Tongue (tissue), 1 donor: ENCODE measurements at regions not wholly inside any gene's neighbourhood (a gene's known extent, or its start where the extent isn't known, plus 50 kb on each side); places are given as distances from the start of the nearest gene placed in this dataset.
A peak's percentile ranks its signal among the peaks of the same experiment; 100 is the strongest.
"Not testable (repeated sequence)": the region's sequence is repeated elsewhere in the genome, so short reads cannot be mapped to it uniquely, and the experiment has no call there.

Experiments
- DNase-seq: peaks from one replicate; pipeline ENCODE4 v3.0.0-alpha.2; 2015

DNA sequence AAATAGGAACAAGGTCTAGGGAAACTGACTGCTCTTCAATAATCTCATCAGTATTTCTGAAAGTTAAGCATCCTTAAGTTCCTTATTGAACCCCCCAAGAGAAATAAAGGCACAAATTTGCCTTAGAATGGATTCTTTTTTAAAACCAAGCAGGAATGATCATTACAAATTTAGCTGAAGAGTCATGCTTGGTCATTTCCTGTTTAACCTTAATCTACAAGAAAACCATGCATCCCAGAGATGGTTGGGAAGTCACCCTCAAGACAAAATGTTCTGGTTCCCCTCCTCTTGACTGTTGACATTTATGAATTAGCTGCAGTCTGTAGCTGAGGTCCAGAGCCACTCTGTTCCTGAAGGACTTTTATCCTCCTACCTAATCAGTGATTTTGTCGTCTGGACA is 291.8 kb upstream of the G2E3 start:
- no peak for DNase-seq

DNA sequence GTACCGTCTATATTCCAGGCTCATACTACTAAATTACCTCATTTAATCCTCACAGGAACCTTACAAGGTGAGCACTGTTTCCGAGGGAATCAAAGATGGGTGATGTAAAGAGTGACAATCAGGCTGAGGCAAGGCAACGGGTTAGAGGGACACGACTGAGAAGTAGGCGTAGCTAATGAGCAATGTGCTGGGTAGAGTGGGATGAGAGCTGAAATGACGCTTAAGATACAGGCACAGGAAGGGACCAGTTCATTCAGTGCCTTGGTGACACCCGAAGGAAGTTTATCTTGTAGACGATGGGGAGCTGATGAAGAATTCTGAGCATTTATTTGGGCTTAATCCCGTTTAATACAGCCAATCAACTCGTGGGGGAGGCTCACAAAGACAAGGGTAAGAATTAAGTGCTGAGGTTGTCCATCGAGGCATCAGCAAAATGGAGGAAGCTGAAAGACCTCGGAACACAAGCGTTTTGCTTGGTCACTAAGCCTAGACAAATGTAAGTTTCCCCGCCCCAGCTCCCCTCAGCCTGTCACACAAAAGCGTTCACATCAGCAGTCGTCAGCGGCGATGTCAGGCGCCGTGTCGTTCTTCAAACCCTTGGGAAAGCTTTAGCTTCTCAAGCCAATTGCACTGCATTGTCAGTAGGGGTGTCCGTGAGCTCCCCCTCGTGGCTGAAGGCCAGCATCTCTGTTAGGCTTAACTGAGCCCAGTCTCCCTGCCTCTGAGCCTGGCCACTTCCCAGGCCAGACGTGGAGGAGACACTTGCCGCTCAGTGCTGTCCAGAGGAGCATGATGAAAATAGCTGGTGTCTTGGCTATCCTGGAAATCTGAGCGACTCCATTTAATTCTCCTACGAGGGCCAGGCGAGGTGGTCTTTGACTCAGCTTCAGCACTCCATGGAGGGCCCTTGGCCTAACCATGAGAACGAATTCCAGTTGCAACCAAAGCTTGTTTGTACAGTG is 288.5 kb upstream of the G2E3 start:
- DNase-seq: peak; percentile 90

DNA sequence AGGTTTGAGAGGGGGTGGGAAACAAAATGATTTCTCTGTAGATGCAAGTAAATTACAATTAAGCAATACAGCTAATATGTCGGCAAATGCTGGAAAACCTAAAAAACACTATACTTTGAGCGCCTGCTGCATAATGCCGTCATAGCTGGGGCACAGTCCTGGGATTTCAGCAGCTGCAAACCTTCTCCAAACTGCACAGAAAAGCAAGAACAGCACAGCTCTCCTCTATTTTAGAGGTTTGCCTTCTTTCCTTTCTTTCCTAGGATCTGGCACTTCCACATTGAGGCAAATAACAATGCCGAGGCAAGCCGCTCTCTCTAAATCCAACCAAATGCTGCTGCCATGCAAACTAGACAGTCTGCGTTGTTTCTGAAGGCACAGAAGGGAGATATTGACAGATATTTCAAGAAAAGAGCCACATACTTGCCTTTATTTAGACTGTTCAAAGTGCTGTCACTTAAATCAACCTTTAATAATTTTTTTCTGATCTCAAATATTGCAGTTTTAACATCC is 287.1 kb upstream of the G2E3 start:
- DNase-seq: peak; percentile 15

DNA sequence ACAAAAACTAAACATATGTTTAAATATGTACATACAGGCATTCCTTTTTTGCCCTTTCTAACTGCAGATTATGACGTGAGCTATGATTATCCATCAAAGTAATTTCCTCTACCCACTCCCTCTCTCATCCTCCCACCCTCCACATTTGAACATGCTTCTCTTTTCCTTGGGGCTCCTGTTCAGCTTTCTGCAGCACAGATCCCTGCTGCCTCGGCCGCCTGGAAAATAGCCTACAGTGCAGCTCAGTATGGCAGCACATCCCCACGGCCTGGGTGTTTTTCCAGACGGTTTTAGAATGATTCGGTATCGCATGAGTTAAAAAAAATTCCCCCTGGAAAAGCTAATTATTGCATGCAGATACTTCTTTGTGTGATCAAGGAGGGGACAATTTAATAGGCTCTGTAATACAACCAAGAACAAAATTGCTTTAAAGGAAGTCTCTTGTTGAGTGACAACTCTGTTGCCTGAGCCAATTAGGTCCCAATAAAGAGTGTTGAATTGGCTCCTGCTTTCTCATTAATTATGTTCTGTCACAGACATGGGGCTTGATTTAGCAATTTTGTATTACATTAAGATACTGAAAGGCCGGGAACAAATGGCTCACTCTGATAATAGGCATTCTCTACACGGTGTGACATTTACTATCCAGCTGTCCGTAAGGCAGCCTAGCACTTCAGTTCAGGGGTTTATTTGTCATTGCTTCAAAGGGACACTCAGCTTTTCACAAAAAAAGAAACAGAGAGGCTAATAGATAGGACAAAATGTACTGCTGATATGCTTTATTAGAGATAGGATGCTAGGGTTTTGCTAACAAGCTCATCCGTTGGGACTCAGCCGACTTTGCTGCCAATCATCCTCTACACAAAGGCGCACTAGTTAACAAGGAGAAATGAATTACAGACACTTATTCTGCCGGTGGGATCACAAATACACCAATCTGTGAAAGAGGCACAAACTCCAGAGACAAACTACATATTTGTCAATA is 285.8 kb upstream of the G2E3 start:
- DNase-seq: peak; percentile 6

DNA sequence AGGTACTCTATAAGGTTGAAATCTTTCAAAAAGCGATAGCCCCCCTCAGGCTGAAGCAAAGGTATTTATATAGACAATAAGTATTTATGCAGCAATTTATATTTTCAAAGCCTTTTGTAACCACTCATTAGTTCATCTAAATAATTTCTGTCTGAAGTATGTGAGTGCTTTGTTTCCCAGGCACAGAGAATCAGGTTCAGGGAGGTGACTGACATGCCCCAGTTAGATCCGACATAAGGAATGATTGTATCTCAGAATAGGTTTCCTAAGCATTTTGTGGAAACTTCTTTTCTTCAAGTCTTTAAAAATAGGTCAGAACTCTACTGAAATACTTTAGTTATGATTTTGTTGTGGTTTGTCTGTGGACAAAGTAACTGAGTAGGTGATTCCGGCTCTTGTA is 283.4 kb upstream of the G2E3 start:
- no peak for DNase-seq

DNA sequence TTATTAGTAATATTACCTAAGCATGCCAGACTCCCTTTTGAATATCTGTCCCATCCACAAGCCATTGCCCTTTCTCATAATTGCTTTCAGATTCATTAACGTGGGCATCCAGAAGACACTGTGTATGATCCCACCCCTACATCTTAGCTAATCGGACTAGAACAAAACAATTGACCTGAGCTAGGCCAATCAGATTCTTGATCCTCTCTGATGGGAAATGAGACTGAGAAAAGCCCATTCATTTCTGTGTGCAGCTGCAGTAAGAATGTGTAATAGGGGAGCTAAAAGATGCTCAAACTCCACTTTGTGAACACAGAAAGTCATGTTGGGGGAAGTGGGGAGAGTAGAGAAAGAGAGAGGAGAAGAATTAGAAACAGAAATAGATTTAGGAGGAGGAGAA is 281.7 kb upstream of the G2E3 start:
- DNase-seq: no peak

DNA sequence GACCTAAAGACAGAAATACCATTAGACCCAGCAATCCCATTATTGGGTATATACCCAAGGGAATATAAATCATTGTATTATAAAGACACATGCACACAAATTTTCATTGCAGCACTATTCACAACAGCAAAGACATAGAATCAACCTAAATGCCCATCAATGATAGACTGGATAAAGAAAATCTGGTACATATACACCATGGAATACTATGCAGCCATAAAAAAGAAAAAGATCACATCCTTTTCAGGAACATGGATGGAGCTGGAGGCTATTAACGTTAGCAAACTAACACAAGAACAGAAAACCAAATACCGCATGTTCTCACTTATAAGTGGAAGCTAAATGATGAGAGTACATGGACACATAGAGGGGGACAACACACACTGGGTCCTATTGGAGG is 280.1 kb upstream of the G2E3 start:
- DNase-seq: not testable (repeated sequence)

DNA sequence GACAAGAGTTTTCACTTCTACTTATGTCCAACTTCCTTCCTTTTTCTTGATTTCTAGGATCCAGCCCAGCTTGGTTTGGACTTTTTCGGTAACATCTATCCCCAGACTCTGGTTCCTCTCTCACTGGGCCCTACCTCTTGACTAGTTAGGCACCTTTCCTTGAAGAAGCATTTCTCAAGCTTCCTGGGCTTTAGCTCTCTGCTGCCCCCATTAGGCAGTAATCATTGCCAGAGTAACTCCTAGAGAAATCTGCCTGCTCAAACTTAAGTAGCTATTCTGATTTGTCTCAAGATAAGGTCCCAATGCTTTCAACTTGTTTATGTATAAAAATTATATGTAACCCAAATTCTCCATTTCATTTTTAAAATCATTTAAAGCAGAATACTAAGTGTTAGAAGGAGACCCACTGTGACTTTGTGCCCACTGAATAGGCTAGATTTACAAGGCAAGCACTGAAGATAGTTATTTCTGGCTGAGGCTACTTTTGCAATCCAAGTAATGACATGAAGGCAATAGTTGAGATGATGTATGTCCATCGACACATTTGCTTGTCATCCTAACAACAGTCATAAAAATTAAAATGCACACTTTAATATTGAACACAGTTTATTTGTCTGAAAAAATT is 275.0 kb upstream of the G2E3 start:
- peak; percentile 41 for DNase-seq

DNA sequence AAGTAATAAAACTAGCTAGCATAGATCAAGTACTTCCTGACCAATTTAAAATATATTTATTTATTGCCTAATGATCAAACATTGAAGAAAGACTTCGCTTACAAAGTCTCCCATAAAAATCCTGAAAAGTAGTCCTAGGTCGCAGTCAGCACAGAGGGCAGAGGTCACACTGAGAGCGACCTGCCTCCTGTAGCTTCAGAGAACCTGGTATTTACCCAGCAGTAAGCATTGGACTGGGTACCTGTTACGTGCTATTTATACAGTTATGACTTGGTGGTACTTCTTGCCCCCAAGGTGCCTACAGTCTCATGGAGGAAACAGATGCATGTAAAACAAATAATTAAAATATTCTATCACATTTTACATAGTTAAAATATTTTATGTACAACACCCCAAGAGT is 274.1 kb upstream of the G2E3 start:
- DNase-seq: no peak

DNA sequence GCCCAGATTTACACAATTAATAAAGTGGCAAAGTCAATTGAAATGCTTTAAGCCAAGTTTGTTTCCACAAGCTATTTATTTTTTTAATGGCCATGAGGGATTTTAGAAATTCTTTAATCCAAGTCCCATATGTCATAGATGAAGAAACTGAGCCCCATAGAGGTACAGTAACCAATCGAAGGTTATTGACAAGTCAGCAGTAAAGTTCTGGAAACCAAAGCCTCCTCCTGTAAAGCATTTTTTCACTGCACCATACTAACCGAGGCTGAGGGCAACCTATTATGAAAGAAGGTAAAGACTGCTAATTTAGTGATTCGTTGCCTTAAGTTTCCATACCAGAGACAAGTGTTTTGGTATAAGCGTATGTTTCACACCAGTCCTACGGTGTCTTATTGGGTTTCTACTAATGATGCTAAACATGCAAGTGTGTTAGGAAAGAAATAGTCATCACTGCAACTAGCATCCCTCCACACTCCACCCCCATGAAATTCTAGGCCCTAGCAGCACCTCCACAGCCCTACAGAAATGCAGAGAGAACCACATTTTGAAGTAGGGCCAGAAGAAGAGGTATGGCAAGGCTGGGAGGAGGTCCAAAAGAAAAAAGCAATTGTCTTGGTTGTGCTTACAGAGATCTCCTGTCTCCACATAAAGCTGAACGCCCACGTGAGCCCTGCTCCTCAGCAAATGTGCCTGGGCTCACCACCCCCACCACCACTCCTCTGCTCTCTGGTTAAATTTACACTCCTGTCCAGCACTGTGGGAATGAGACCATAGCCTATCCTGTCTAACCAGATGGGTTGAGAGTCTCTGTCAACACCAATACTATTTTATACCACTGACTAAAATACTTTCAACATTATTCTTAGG is 271.1 kb upstream of the G2E3 start:
- DNase-seq: no peak

DNA sequence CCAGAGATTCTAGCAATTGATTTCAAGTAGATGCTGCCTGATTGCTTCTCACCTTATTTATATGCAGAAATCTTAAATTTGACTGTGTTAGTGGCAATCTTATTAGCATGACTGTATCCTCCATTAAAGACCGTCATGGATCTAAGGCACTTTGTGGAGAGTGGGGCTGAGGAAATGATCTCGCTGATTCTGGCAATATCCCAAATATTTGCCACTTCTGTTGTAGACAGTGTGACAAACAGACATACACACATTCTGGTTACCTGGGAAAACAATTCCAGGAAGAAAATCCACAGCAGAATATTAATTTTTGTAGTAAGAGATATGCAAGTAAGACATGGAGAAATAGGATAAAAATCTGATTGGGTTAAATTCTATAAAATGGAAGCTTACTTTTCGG is 269.0 kb upstream of the G2E3 start:
- no peak for DNase-seq

DNA sequence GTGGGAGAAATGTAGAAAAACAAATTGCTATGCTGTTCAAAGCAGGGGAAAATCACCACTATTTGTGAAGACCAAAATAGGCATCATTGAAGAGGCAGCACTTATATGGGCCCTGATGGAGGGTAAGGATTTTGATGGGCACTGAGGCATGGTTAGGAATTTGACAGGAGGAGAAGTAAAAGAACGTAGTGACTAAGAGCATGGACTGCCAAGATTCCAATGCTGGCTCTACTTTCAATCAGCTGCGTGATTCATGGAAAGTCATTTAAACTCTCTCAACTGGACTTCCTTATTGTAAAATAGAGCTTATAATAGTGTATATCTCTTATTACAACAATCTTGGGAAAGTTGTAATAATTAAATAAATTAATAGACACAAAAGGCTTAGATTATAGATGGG is 267.7 kb upstream of the G2E3 start:
- DNase-seq: no peak

DNA sequence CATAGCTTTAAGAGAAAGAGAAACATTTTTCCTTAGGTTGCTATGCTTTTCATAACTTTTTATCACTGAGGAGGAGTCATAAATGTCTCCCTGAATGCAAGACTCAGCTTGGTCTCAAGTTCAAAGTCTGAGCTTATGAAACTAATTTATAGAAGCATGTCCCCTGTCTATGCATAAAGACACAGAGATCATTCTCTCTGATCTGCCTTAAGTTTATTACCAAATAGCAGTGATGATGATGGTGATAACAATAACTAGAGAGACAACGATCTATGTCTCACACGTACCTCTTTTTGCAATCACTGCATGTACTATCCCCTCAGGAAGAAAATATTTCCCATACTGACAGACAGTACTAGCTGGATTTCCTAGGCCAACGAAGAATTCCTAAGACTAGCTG is 266.4 kb upstream of the G2E3 start:
- DNase-seq: no peak

DNA sequence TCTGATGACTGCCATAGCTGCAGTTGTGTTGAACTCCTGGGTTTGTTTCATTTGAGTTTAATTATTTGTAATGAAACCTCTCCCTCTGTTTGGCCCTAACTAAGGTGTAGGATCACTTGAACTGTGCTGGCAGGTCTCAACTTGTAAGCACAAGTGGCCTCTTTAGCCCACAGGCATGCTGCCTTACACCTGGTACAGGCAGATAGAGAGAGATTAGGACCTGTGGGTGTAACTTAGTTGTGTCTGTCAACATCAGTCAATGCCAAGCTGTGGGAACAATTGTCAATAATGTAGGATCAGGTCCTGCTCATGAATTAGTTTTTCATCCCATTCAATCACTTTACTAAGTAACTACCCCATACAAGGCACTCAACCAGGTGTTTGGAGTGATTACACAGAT is 263.0 kb upstream of the G2E3 start:
- DNase-seq: no peak

DNA sequence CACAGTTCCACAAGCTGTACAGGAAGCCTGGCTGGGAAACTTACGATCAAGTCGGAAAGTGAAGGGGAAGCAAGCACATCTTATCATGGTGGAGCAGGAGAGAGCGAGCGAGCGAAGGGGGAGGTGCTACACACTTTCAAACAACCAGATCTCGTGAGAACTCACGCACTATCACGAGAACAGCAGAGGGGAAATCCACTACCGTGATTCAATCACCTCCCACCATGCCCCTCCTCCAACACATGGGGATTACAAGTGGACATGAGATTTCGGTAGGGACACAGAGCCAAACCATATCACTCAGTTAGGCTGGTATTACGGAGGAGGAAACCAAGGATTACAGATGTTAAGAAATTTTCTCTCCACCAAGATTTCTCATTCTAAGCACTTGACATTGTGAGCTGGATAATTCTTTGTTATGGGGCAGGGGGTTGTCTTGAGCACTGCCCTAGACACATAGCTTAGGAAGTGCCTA is 262.0 kb upstream of the G2E3 start:
- no peak for DNase-seq

DNA sequence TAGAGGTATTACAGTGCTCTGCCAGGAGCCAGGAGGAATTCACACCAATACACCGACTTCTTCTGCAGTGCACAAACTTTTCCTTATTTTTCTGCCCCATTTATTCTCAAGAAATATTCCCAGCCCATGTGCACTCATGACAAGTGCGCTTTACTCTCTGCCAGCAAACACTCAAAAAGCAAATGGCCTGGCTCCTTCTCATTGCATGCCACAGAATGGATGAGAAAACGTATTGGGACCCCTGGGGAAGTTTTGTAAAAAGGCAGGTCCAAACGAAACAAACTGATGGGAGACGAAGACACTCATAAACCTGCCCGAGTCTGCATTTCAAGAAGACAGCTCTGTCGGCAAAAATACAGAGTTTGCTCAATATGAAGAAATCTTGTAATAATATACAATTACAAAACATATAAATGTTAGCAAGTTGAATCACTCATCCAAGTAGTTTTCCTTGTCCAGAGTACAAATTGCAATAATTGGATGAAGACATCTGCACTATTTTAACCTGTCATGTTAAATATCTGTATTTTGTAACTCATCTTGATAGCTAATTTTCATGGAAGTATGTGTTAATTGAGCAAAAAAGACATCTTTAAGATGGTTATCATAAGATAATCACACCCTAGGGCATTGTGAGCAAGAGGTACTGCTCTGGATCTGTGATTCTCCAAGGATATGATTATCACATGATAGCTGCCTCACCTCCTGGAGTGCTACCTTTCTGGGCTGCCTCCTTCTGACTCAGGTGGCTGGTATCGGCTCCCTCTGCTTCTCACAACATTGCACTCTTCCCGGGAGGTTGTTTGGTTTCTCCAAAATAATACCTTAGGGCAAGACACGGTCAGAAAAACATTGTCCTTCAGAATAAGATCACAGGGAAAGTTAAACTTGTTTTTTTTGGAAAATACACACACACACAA is 260.8 kb upstream of the G2E3 start:
- peak; percentile 58 for DNase-seq

DNA sequence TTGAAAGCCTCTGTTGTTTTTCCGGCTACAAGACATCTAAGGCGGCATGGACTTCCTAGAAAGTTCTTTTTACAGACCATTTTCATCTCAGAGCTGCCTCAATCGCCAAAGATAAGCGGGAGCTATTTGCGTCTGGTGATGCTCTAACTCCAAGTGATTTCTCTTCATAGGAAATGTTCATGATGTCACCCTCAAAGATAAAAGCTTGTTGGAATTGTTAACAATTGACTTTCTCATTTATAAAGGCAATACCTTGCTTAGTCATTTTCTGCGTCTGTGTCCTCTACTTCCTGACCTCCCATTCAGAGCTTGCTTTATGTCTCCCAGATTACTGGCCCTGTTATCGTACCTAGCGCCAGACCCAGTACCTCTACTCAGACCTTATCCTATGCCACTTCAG is 259.0 kb upstream of the G2E3 start:
- no peak for DNase-seq

DNA sequence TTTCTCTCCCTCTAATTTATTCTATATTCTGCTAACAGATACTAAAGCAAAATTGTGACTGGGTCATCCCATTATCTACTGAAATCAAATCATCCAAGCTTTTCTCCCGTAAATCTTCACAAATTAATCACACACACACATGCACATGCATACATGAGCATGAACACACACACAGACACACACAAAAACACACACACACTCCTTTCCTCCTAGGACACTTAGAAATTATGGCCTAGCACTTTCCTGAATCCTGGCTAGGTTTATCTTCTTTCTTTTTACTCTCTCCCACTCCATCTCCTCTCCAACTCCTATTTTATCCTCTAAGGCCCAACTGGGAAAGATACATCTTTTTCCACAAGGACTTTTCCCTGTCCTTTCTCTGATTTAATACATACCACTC is 255.6 kb upstream of the G2E3 start:
- DNase-seq: no peak

DNA sequence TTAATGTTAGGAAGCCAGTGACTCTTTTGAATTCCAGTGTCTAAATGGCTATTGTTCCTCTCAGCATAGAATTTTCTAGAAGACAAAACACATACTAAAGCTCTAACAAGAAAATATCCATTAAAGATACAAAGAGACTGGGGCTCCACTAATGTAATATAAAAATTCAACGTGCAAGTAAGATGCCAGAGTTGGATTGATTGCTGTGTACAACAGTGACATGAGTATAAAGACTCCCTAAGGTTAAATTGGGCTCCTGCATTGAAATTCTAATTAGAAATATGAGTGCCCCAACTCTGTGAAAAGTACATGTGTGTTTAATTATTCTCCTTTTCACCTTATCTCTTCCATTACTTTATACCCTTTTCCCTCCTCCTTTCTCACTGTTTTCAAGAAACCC is 253.6 kb upstream of the G2E3 start:
- no peak for DNase-seq

DNA sequence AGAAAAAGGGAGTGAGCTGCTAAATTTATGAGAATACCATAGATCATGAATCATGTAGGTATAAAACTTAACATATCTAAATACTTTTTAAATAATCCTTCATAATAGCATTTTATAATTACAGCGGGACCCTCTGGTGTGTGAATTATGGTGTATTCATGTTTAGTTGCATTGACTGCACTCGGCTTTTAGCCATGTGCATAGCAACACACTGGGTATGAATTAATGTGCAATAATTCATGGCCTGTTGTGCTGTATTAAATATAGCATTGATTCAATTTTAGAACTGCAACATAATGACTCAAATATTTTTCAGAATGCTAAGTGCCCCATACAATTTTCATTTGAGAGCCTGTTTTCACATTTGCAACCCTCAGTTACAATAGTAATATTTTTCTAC is 249.6 kb upstream of the G2E3 start:
- no peak for DNase-seq
